GM21367 (cell line): ENCODE measurements at regions not wholly inside any gene's neighbourhood (a gene's known extent, or its start where the extent isn't known, plus 50 kb on each side); places are given as distances from the start of the nearest gene placed in this dataset.

ENCODE experiments used
- ATAC-seq: cut with Tn5 transposase; IDR thresholded peaks from one replicate; pipeline ENCODE4 v1.9.1; 2021; ENCODE audit not compliant: unreplicated experiment

GRCh38 chr18:78833833-78834232 is 145.8 kb upstream of the SALL3 start:
- no peak for ATAC-seq

GRCh38 chr18:78836838-78837237 is 142.8 kb upstream of the SALL3 start:
- ATAC-seq: no peak

DNA sequence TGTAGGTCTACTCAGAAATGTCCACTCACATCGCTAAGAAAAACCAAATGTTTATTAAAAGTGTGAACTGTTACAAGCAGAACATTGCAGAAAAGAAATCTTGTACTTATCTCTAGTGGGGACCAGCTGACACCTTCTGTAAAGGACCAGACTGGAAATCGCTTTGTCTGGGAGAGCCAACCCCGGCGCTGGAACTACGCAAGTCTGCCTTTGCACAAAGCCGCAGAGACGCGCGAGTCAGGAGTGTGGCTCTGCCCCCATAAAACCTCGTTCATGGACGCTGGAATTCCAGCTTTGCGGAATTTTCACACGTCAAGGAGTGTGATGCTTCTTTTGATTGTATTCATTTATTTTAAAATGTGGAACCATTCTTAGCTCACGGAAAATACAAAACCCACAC is 141.9 kb upstream of the SALL3 start:
- ATAC-seq: no peak

DNA sequence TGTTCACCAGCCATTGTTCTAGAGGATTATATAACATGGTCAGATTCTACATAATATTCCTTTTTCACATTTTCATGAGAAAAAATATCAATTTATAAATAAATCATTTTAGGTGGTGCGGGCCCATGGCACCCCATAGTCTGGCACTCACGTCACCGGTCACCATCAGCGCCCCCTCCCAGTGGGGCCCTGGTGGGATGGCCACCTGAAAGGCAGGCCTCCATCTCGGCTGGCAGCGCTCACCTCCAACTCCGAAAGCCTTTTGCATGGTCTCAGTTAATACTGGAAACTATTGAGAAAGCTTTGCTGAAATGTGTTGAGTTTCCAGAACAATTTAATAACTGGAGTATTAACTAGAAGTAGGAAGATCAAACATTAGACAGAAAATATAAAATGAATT is 141.4 kb upstream of the SALL3 start:
- ATAC-seq: no peak

DNA sequence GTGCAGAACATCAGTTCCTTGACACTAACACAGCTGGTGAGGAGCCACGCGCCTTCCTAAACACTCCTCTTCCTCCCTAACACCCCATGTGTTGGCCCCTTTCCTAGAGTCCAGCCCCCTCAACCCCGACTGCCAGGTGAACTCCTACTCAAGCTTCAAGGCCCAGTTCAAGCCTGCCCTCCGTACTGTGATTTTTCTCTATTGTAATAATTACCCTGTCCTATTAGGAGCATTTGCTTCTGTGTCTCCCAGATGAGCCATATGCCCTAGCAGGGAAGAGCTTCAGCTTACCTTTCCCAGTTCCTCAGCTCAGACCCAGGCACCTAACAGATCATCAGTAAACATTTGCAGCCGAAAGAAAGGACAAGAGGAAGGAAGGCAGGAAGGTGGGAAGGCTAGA is 130.6 kb upstream of the SALL3 start:
- no peak for ATAC-seq

DNA sequence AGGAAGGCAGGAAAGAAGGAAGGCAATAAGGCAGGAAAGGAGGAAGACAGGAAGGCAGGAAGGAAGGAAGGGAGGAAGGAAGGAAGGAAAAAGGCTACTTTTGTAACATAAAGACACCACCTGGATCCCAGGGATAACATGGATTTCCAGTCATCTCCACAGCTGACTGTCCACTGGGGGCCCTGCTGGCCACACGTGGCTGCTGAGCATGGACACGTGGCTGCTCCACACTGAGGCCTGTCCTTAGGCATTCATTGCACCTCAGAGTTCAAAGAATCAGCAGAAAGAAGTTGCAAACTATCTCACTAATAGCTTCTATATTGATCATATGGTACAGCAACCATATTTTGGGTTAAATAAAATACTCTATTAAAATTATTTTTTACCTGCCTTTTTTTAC is 130.2 kb upstream of the SALL3 start:
- ATAC-seq: no peak

GRCh38 chr18:78853341-78853740 is 126.3 kb upstream of the SALL3 start:
- no peak for ATAC-seq

- ATAC-seq: no peak
Observed at GRCh38 chr18:78855188-78855587, 124.4 kb upstream of the SALL3 start.

- ATAC-seq: no peak
Observed at GRCh38 chr18:78856569-78857313, 122.9 kb upstream of the SALL3 start.

DNA sequence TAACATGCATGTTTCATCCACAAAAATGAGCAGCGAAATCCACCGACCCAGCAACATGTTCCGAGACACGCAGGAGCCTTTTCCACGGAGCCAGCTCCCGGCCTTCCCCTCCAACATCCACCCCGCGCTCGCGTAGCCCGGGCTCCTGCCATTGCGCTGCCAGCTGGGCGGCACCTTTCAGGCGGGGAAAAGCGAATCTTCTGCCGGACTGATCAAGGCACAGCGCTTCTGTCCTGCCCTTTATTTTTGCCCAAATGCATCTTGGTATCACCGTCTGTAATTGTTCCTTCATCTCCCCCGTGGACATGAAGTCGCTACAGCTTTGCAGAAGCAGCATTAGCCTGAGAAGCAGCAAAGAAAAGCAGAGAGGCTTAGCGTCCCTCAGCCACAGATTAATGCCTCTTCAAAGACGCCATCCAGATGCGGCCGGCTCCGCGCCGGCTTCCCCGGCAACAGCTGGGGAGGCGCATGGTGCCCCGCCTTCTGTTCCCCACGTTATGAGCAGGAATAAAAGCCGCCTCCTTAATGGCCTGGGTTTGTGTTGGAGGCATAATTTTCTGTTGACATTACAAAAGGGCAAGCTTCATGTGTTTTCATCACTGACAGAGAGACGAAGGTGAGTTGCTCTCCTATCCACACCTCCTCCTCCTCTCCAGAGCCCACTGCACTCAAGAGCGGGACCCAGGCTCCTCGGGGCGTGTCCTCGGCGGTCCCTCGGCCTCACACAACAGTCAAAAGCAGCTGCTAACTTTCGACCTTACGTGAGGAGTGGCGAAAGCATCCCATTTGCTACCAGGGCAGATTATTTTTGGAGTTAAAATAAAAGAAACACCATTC is 122.1 kb upstream of the SALL3 start:
- no peak for ATAC-seq

DNA sequence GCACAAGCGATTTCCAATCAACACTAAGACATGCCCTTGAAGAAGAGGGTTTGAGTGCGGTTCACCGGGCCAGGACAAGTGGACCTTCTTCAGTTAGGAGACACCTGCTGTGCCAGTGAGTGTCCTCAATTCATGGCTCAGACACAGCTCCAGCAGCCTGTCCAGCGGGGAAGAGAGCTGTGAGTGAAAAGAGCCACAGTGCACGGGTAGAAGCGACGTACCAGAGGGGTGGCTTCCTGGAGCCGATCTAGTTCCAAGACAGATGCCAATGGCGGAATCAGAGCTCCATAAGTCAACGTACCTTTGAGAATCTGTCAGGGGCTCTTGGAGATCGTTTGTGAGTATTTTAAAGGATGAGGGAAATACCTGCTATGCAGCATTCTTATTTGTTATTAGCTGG is 119.9 kb upstream of the SALL3 start:
- no peak for ATAC-seq

- ATAC-seq: no peak
Observed at GRCh38 chr18:78860117-78860516, 119.5 kb upstream of the SALL3 start.

GRCh38 chr18:78861116-78861515 is 118.5 kb upstream of the SALL3 start:
- no peak for ATAC-seq

GRCh38 chr18:78861706-78862105 is 117.9 kb upstream of the SALL3 start:
- ATAC-seq: no peak

GRCh38 chr18:78862395-78862794 is 117.2 kb upstream of the SALL3 start:
- ATAC-seq: no peak

DNA sequence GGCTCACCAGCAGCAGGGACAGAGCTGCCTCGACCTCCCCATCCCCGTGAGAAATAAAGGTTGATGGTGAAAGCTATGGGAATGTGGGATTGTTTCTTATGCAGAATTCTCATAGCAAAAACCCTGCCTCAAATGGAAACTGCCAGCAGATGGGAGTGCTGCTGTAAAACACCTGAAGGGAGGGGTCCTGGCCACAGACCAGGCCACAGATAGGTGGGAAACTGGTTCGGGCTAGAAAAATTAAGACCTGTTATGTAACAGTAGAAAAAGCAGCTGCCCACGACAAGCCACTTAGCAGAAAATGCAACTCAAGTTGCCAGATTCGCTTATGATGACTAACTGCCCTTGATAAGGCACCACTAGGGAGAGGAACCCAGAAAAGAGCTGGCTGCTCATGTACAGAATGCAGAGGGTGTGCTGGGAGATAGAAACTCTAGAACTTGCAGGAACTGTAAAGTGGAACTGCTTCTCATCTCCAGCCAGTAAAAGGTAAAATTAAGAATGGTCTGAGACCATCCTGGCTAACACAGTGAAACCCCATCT is 114.5 kb upstream of the SALL3 start:
- ATAC-seq: no peak

GRCh38 chr18:78865771-78866310 is 113.8 kb upstream of the SALL3 start:
- no peak for ATAC-seq

- ATAC-seq: no peak
Observed at GRCh38 chr18:78867131-78867530, 112.5 kb upstream of the SALL3 start.

DNA sequence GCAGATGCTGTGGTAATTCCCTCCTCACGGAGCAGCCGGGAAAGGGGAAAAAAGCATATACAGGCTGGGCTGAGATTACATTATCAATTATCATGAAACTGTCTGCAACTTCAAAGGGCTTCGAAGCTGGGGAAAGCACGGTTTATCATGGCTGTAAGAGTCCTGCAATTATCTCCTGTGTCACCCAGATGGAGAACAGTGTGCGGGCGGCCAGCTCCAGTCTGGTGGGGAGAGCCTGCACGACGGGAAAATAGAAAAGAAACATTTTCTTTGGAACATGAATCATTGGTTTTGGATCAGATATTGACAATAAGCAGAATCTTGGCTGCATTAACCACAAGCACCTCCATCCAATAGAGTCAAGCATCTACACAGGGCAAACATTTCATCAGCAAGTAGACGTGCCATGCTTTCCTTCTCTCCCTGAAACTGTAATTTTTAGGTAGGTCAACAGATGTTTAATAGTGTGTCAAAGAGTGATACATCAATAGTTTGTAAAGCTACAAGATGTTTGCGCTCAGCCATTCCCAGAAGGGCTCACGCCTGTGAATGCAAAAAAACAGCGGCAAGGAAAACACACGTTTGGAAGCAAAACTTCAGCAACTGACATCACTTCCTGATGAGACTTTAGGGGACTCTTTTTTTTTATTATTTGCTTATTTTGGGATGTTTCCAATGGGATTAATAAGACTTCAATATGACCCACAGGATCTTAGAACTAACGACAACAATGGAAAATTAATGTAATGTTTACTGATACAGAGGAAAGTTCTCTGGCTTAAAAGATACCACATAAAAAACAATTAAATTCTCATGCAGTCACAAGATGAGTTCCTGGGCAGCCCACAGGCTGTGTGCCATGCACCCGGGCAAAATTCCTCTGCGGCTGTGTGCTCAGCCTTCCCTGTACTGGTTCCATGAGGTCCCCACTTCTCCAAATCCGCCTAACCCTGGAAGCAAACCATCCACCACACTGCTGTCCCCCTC is 111.0 kb upstream of the SALL3 start:
- no peak for ATAC-seq

GRCh38 chr18:78871618-78872017 is 108.0 kb upstream of the SALL3 start:
- no peak for ATAC-seq
